B cell (primary cell): ENCODE measurements at regions not wholly inside any gene's neighbourhood (a gene's known extent, or its start where the extent isn't known, plus 50 kb on each side); places are given as distances from the start of the nearest gene placed in this dataset.

Source experiments
- ATAC-seq: fragments of 200-7000 bp; cut with Tn5 transposase; one replicate; pipeline ENCODE4 v1.10.0; 2021; ENCODE audit warnings: low read depth, mild to moderate bottlenecking, moderate number of reproducible peaks, moderate library complexity
- CTCF ChIA-PET: fragments of 350-600 bp; sonication (Branson Sonifier 250); formaldehyde crosslinking; loops from one replicate; lab custom pipeline; 2021; ENCODE audit warnings: antibody characterized with exemption, inconsistent platforms; lab: Charles Lee
- POLR2A ChIA-PET: fragments of 350-600 bp; sonication (Branson Sonifier 250); formaldehyde crosslinking; loops from one replicate; lab custom pipeline; 2021; ENCODE audit warnings: antibody characterized with exemption; lab: Charles Lee
- DNase-seq: peaks from one replicate; pipeline ENCODE4 v3.0.0; 2013
- H2AFZ ChIP-seq: 2 replicates; pipeline ENCODE4 v1.6.1; 2012; ENCODE audit warnings: mild to moderate bottlenecking, low read depth, low read length; ENCODE audit not compliant: insufficient read depth, poor library complexity, severe bottlenecking
- H3K27ac ChIP-seq, 2 donors: 1 replicate in 1 of 2; 2 replicates in 1 of 2; pipeline ENCODE4 v1.5.1; 2012 to 2013; ENCODE audit warnings: low read length in 2 of 2, mild to moderate bottlenecking in 2 of 2, moderate library complexity in 1 of 2
- H3K27me3 ChIP-seq, 4 experiments: fragments of 200-600 bp in 1 of 4; sonication (generic) in 1 of 4; replicated peaks in 1 of 4; 1 replicate in 2 of 4; 2 replicates in 2 of 4; pipeline versions ENCODE4 v1.6.1 to v1.7.0; 2013 to 2016; ENCODE audit warnings: low read length in 3 of 4, mild to moderate bottlenecking in 2 of 4, mixed read lengths in 1 of 4, moderate library complexity in 1 of 4; ENCODE audit not compliant: insufficient read depth in 4 of 4, control insufficient read depth in 3 of 4; ENCODE audit errors: control extremely low read depth in 1 of 4
- H3K36me3 ChIP-seq, 2 experiments: replicated peaks in 1 of 2; 1 replicate in 1 of 2; 2 replicates in 1 of 2; pipeline versions ENCODE4 v1.6.1 to v1.7.1; 2013; ENCODE audit warnings: low read length in 1 of 2; ENCODE audit not compliant: insufficient read depth in 2 of 2, control insufficient read depth in 1 of 2; ENCODE audit errors: control extremely low read depth in 1 of 2, extremely low read depth in 1 of 2
- H3K4me1 ChIP-seq, 2 donors: fragments of 200-600 bp in 1 of 2; sonication (generic) in 1 of 2; 1 replicate in 1 of 2; 2 replicates in 1 of 2; pipeline versions ENCODE4 v1.5.1 to v1.6.1; 2013 to 2017; ENCODE audit warnings: low read length in 2 of 2; ENCODE audit not compliant: control insufficient read depth in 2 of 2, insufficient read depth in 2 of 2
- H3K4me2 ChIP-seq: replicated peaks from 2 replicates; pipeline ENCODE3; 2012; ENCODE audit warnings: mild to moderate bottlenecking, low read depth, low read length; ENCODE audit not compliant: poor library complexity, severe bottlenecking
- H3K4me3 ChIP-seq, 5 experiments: fragments of 200-600 bp in 1 of 5; sonication (generic) in 1 of 5; 1 replicate in 3 of 5; 2 replicates in 2 of 5; pipeline versions ENCODE4 v1.5.1 to v1.7.0; 2011 to 2016; ENCODE audit warnings: low read length in 4 of 5, mild to moderate bottlenecking in 4 of 5, low read depth in 2 of 5, control low read depth in 1 of 5, moderate library complexity in 1 of 5; ENCODE audit not compliant: insufficient read depth in 1 of 5; ENCODE audit errors: control extremely low read depth in 1 of 5, extremely low read depth in 1 of 5
- H3K79me2 ChIP-seq: fragments of 200-600 bp; sonication (generic); one replicate; pipeline ENCODE4 v1.6.0; 2016; ENCODE audit warnings: low read length; ENCODE audit not compliant: control insufficient read depth, insufficient read depth
- H3K9ac ChIP-seq: fragments of 200-600 bp; sonication (generic); 2 replicates; pipeline ENCODE4 v1.6.1; 2017; ENCODE audit warnings: mild to moderate bottlenecking, low read length, moderate library complexity
- H3K9me3 ChIP-seq, 3 donors: one replicate each; pipeline versions ENCODE4 v1.6.1 to v1.7.1; 2013; ENCODE audit warnings: low read length in 2 of 3; ENCODE audit not compliant: control insufficient read depth in 2 of 3, insufficient read depth in 1 of 3; ENCODE audit errors: control extremely low read depth in 1 of 3
- H4K20me1 ChIP-seq: 2 replicates; pipeline ENCODE4 v1.6.0; 2012; ENCODE audit warnings: mild to moderate bottlenecking, low read length; ENCODE audit not compliant: insufficient read depth, control insufficient read depth, poor library complexity, severe bottlenecking
- H3K27ac Mint-ChIP-seq: one replicate; pipeline ENCODE4 v1.8.0; 2021; ENCODE audit warnings: mixed read lengths
- H3K27me3 Mint-ChIP-seq: one replicate; pipeline ENCODE4 v1.8.0; 2021; ENCODE audit warnings: mixed read lengths
- H3K4me1 Mint-ChIP-seq: one replicate; pipeline ENCODE4 v1.8.0; 2021; ENCODE audit warnings: mixed read lengths
- H3K4me3 Mint-ChIP-seq: one replicate; pipeline ENCODE4 v1.8.0; 2021; ENCODE audit warnings: mixed read lengths
- H3K9me3 Mint-ChIP-seq: one replicate; pipeline ENCODE4 v1.8.0; 2022; ENCODE audit warnings: mixed read lengths; ENCODE audit not compliant: insufficient read depth
- EZH2 ChIP-seq: IDR thresholded peaks from 2 replicates; pipeline ENCODE4 v1.6.1; 2012; ENCODE audit warnings: borderline replicate concordance, low read depth, mild to moderate bottlenecking, moderate library complexity, low read length; ENCODE audit not compliant: insufficient read depth, poor library complexity, severe bottlenecking
- WGBS: methylation state at CpG from one replicate; pipeline ENCODE4 v1.1.5; 2013; ENCODE audit warnings: missing lambda C conversion rate; ENCODE audit not compliant: insufficient coverage; 5-methylcytosine and 5-hydroxymethylcytosine counted together
- intact Hi-C: fragments of 100-400 bp; cut with micrococcal nuclease; formaldehyde crosslinking; loops from one replicate; pipeline ENCODE4 v1.10.0; 2022
- TF ChIP-seq, protein P1 (sequence below): fragments of 200-600 bp; IDR thresholded peaks from one replicate; pipeline ENCODE4 v1.8.0; 2022; ENCODE audit warnings: antibody characterized with exemption, mild to moderate bottlenecking

GRCh38 chr10:128962182-128962581 is 504.9 kb upstream of the MGMT start:
- no peak overlapping the region for H3K27ac ChIP-seq
- no peak overlapping the region for H3K27ac Mint-ChIP-seq
- H3K27me3 Mint-ChIP-seq: no peaks in the 10 kb centered on the region
- ChIA-PET CTCF (no interaction called here), POLR2A (no interaction called here)
- WGBS: 86% methylated on average over 10 of the region's 10 CpGs
- no peak overlapping the region for H3K4me3 Mint-ChIP-seq
- TF ChIP-seq, protein P1, sequence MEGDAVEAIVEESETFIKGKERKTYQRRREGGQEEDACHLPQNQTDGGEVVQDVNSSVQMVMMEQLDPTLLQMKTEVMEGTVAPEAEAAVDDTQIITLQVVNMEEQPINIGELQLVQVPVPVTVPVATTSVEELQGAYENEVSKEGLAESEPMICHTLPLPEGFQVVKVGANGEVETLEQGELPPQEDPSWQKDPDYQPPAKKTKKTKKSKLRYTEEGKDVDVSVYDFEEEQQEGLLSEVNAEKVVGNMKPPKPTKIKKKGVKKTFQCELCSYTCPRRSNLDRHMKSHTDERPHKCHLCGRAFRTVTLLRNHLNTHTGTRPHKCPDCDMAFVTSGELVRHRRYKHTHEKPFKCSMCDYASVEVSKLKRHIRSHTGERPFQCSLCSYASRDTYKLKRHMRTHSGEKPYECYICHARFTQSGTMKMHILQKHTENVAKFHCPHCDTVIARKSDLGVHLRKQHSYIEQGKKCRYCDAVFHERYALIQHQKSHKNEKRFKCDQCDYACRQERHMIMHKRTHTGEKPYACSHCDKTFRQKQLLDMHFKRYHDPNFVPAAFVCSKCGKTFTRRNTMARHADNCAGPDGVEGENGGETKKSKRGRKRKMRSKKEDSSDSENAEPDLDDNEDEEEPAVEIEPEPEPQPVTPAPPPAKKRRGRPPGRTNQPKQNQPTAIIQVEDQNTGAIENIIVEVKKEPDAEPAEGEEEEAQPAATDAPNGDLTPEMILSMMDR: no peak
- TF ChIP-seq EZH2: no peak
- DNase-seq: no peak
- no peaks in the 10 kb centered on the region for H3K9me3 Mint-ChIP-seq
- peaks cover 0 to 4% (median 0%) of the 10 kb centered on the region in 3 donors for H3K9me3 ChIP-seq
- no peaks in the 10 kb centered on the region for H3K4me1 Mint-ChIP-seq
- H4K20me1 ChIP-seq: no peaks in the 10 kb centered on the region
- H3K4me3 ChIP-seq: no peak overlapping the region
- H3K79me2 ChIP-seq: no peaks in the 10 kb centered on the region
- H3K27me3 ChIP-seq: no peaks in the 10 kb centered on the region
- ATAC-seq: no peak
- intact Hi-C loops: no loop called here
- no peaks in the 10 kb centered on the region for H3K4me1 ChIP-seq
- H3K4me2 ChIP-seq: no peak overlapping the region
- H3K36me3 ChIP-seq: no peaks in the 10 kb centered on the region
- H3K9ac ChIP-seq: no peak overlapping the region
- no peak overlapping the region for H2AFZ ChIP-seq

DNA sequence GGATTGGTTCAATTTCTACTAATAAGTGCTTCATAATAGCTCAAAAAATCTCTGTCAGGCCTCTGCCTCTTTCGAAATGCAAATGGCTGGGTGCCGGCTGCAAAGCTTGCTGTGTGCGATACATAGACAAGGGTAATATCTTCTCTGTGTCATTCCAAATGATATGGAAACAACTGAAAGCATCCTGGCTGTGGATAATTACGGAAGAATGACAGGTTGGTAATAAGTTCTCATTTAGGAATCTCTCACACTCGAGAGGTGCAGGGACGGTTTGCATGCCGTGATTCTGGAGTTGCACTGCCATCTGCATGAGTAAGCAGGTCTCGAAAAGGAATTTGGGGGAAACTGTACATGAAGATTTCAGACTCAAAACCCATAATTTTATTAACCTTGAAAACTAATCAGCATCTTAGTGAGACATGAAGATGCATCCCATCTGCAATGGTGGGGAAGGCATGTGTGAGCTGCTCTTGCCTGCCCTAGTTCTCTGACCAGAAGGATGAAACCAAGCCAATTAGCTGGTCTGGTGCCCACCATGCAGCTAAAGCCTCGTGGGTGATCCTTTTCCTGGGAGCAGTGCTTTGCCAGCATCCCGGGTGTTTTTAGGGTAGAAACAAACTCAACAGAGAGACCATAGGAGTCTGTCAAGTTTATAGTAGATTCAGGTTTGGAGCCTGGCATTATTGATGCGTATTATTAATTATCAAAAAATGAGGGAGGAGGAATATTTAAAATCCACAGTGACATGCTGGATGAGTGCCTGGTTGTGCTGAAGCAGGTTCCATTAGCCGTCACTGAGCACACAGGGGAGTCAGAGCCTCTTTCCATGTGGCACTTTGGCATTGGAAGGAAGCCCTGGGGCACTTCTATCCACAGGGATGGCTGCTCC is 503.6 kb upstream of the MGMT start:
- H3K4me1 Mint-ChIP-seq: no peaks in the 10 kb centered on the region
- H2AFZ ChIP-seq: no peak overlapping the region

More for the DNA sequence above, 503.6 kb upstream of the MGMT start:
- TF ChIP-seq, protein P1: no peak
- no peak for TF ChIP-seq EZH2
- H4K20me1 ChIP-seq: no peaks in the 10 kb centered on the region
- ChIA-PET CTCF (no interaction called here), POLR2A (no interaction called here)
- no peaks in the 10 kb centered on the region for H3K27me3 Mint-ChIP-seq
- no peak overlapping the region for H3K27ac Mint-ChIP-seq
- H3K4me3 ChIP-seq: no peak overlapping the region
- no peaks in the 10 kb centered on the region for H3K79me2 ChIP-seq
- no peaks in the 10 kb centered on the region for H3K4me1 ChIP-seq
- H3K4me3 Mint-ChIP-seq: no peak overlapping the region
- peaks cover 0 to 10% (median 0%) of the 10 kb centered on the region in 3 donors for H3K9me3 ChIP-seq
- WGBS: 88% methylated on average over 9 of the region's 12 CpGs
- H3K27ac ChIP-seq: no peak overlapping the region
- H3K27me3 ChIP-seq: no peaks in the 10 kb centered on the region
- no peak for DNase-seq
- no peak for ATAC-seq
- H3K9ac ChIP-seq: no peak overlapping the region
- intact Hi-C loops: no loop called here
- no peak overlapping the region for H3K4me2 ChIP-seq
- no peaks in the 10 kb centered on the region for H3K9me3 Mint-ChIP-seq
- no peaks in the 10 kb centered on the region for H3K36me3 ChIP-seq
